ENCODE measurements at regions not wholly inside any gene's neighbourhood (a gene's known extent, or its start where the extent isn't known, plus 50 kb on each side); places are given as distances from the start of the nearest gene placed in this dataset.

DNA sequence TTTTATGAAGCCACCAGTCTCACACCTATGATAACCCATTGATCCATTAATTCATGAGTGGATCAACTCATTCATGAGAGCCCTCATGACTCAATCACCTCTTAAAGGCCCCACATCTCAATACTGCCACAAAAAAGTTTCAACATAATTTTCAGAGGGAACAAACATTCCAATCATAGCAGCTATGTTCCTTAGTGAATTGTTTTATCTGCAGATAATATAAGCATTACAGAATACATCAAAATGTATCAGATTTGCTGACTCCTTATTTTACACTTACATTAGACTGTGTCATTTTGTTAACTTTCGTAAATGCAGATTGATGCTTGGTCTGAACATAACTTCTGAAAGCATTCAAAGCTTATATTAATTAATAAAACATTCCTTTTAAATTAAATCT lies 155.3 kb upstream of the MBNL1 start:
- TF ChIP-seq ARNT (IDR thresholded peaks at IDR 0.05): no peak
- TF ChIP-seq L3MBTL2 (conservative IDR thresholded peaks at IDR 0.05): no peak
- TF ChIP-seq SP1 (IDR thresholded peaks at IDR 0.05): no peak
- no peak for TF ChIP-seq NFRKB (IDR thresholded peaks at IDR 0.05)

Measured in HEK293T (cell line).